ENCODE measurements at regions not wholly inside any gene's neighbourhood (a gene's known extent, or its start where the extent isn't known, plus 50 kb on each side); places are given as distances from the start of the nearest gene placed in this dataset.
"Not testable (repeated sequence)": the region's sequence is repeated elsewhere in the genome, so short reads cannot be mapped to it uniquely, and the experiment has no call there.

DNA sequence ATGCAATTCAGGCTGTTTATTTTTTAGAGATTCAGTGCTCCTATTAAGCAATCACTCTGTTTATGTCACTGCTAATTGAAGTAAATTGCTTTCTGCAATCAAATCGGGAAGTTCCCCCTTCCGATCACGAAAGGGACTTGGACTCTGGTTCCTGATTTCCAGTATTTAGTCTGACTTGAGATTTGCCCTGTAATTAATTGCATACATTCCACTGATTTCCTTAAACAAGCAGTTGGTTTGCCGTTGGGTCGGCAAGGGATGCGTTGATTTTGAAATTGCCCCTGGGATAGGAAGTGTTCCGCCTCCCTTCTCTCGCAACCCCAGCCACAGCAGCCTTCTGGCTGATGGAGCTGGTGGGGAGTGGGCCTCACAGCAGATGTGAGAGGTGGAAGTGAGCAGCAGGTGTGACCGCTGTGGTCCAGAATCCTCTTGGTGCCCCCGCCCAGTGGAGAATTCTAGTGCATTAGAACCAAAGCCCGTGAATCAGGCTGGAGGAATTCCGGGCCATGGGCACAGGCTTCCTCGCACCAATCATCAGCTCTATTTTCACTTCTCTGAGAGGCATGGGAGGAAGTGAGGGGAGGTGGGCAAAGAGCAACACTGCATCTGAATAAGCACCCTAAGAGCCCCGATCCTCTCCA is 102.5 kb downstream of the SPRY4 start:
- no peak for DNase-seq (ENCODE audit: low read depth in 2 of 2, low spot score in 1 of 2)

DNA sequence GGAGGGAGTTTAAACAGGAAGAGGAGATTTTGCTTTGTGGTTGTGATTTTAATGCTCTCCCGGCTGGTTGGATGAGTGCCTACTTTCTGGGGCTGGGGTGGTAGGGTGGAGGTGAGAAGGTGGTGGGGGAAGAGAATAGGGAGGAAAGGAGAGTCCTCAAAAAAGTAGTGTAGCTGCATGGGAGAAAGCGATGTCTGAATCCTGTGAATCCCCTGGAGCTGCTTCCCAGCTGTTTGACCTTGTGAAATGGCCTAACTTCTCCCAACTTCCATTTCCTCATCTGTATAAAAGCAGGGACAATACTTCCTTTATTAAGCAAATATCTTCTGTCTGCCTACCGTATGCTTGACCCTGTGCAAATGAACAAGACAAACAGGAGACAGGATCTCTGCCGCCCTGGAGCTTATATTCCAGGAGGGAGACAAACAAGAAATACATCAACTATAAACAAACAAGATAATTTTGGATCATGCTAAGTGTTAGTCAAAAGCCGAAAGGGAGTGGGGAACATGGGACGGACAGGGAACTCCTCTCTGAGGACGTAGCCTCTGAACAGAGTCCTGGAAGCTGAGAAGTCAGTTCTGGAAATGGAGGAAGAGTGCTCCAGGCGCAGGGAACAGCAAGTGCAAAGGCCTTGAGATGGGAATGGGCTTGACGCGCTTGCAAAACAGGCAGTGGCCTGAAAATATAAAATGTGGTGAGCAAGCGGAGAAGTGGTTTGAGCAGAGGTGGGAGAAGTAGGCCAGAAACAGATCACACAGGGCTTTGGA is 103.5 kb downstream of the SPRY4 start:
- no peak for DNase-seq (ENCODE audit: low read depth in 2 of 2, low spot score in 1 of 2)

DNA sequence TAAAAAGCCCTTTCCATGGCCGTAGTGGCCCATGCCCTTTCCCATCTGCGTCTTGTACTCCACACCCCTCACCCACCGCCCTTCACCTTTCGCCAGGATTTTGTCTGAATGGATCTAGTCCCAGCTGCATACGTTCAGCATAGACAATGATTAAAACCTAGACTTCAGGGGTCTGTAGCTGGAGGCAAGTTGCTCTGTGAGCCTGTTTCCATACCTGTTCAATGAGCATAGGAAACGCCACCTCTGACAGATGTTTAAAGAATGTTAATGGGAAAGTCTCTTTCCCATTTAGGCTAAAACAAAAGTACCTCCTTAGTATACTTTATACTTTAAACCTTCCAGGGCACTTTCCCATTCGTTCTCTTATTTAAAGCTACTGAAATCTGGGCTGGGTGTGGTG is 105.7 kb downstream of the SPRY4 start:
- DNase-seq (ENCODE audit: low read depth in 2 of 2, low spot score in 1 of 2): no peak

GRCh38 chr5:142216931-142217330 is 107.9 kb downstream of the SPRY4 start:
- no peak for DNase-seq (ENCODE audit: low read depth in 2 of 2, low spot score in 1 of 2)

GRCh38 chr5:142215915-142216681 is 107.5 kb downstream of the NDFIP1 start:
- no peak for DNase-seq (ENCODE audit: low read depth in 2 of 2, low spot score in 1 of 2)

- no peak for DNase-seq (ENCODE audit: low read depth in 2 of 2, low spot score in 1 of 2)
These were observed 104.5 kb downstream of the NDFIP1 start for GRCh38 chr5:142213077-142213476.

DNA sequence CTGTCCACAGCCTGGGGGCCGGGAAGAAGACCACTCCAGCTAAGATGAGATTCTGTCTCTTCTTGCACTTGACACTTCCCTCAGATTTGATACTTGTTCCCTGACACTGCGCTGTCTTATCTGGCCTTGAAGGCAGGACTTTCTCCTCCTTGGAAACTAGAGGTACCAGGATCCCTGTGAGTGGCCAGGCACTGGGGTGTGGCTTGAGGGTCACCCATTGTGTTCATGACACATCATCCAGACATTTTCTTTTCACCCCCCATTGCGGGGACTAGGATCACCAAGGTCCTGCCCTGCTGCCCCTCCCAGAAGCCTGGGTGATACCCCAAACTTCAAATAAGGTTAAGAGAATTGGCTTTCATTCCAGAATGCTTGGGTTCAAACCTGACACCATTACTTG is 103.3 kb downstream of the NDFIP1 start:
- no peak for DNase-seq (ENCODE audit: low read depth in 2 of 2, low spot score in 1 of 2)

DNA sequence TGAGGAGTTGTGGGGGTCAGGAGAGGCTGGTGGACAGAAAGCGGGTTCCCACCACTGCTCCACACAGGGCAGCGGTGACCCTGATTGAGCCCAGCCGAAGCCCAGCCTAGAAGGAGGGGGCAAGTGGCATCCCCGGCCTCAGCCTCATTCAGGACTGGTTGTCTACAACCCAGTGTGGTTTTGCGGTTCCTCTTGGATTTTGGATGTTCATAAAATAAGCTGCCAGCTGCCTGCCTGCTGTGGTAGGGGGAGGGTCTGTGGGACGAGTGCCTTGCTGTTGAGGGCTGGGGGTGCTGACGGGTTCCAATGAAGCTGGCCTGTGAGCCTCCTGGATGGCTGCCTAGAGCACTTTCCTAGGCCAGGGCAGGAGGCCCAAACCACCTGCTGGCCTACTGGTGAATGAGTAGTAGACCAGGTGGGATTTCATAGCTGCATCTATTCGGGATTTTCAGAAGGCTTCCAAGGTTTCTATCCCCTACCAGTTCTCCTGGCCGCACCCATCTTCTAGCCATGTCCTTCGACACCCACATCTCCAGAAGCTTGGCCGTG is 102.4 kb downstream of the NDFIP1 start:
- DNase-seq (ENCODE audit: low read depth in 2 of 2, low spot score in 1 of 2): no peak

- no peak for DNase-seq (ENCODE audit: low read depth in 2 of 2, low spot score in 1 of 2)
These were observed 101.4 kb downstream of the NDFIP1 start for GRCh38 chr5:142210011-142210410.

DNA sequence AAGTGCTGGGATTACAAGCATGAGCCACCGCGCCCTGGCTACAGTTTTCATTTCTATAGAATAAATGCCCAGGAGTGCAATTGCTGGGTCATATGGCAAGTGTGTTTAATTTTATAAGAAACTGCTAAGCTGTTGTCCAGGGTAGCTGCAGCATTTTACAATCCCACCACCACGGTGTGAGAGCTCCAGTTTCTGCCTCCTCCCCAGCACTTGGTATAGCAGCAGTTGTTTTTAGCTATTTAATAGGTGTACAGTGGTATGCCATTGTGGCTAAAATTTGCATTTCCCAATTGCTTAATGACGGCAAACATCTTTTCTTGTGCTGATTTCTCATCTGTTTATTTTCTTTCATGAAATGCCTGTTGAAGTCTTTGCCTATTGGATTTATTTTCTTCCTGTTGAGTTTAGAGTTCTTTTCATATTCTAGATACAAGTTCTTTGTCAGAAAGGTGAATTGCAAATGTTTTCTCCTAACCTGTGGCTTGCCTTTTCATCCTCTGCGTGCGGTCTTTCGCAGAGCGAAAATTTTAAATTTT is 100.3 kb downstream of the NDFIP1 start:
- no peak for DNase-seq (ENCODE audit: low read depth in 2 of 2, low spot score in 1 of 2)

GRCh38 chr5:142208244-142208643 is 99.7 kb downstream of the NDFIP1 start:
- not testable (repeated sequence) for DNase-seq (ENCODE audit: low read depth in 2 of 2, low spot score in 1 of 2)

GRCh38 chr5:142206801-142207200 is 98.2 kb downstream of the NDFIP1 start:
- DNase-seq (ENCODE audit: low read depth in 2 of 2, low spot score in 1 of 2): no peak

- DNase-seq (ENCODE audit: low read depth in 2 of 2, low spot score in 1 of 2): no peak
These were observed 95.6 kb downstream of the NDFIP1 start for GRCh38 chr5:142204219-142204618.
